Bronchial epithelial cell (primary cell): ENCODE measurements at regions not wholly inside any gene's neighbourhood (a gene's known extent, or its start where the extent isn't known, plus 50 kb on each side); places are given as distances from the start of the nearest gene placed in this dataset.
"Not testable (repeated sequence)": the region's sequence is repeated elsewhere in the genome, so short reads cannot be mapped to it uniquely, and the experiment has no call there.

Source experiments
- DNase-seq: peaks from one replicate; pipeline ENCODE4 v3.0.0-alpha.2; 2010; ENCODE audit warnings: low read depth
- FAIRE-seq: peaks from 2 replicates; lab custom pipeline; 2011; peaks lifted over from hg19 to GRCh38; lab: Jason Lieb, UNC
- H3K27me3 ChIP-seq: 2 replicates; pipeline ENCODE4 v1.5.1; 2011; ENCODE audit warnings: low read length; ENCODE audit not compliant: control insufficient read depth, insufficient read depth
- H3K36me3 ChIP-seq: 2 replicates; pipeline ENCODE4 v1.5.1; 2011; ENCODE audit warnings: low read length; ENCODE audit not compliant: control insufficient read depth, insufficient read depth
- H3K4me3 ChIP-seq: 2 replicates; pipeline ENCODE4 v1.5.1; 2011; ENCODE audit warnings: mild to moderate bottlenecking, low read depth, low read length, control low read depth
- TF ChIP-seq, protein P1 (sequence below): IDR thresholded peaks from 2 replicates; pipeline ENCODE4 v1.5.1; 2011; ENCODE audit warnings: mild to moderate bottlenecking, moderate library complexity, low read length, control low read depth, inconsistent platforms; ENCODE audit not compliant: insufficient read depth, severe bottlenecking

DNA sequence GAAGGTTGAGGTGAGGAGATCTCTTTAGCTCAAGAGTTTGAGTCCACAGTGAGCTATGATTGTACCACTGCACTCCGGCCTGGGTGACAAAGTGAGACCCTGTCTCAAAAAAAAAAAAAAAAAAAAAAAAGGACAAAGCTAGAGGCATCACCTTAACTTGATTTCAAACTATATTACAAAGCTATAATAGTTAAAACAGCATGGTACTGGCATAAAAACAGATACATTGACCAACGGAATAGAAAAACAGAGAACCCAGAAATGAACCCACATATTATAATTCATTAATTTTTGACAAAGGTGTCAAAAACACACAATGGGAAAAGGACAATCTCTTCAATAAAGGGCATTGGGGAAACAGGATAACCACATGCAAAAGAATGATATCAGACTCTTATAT is 50.8 kb upstream of the MBOAT1 start:
- TF ChIP-seq, protein P1, sequence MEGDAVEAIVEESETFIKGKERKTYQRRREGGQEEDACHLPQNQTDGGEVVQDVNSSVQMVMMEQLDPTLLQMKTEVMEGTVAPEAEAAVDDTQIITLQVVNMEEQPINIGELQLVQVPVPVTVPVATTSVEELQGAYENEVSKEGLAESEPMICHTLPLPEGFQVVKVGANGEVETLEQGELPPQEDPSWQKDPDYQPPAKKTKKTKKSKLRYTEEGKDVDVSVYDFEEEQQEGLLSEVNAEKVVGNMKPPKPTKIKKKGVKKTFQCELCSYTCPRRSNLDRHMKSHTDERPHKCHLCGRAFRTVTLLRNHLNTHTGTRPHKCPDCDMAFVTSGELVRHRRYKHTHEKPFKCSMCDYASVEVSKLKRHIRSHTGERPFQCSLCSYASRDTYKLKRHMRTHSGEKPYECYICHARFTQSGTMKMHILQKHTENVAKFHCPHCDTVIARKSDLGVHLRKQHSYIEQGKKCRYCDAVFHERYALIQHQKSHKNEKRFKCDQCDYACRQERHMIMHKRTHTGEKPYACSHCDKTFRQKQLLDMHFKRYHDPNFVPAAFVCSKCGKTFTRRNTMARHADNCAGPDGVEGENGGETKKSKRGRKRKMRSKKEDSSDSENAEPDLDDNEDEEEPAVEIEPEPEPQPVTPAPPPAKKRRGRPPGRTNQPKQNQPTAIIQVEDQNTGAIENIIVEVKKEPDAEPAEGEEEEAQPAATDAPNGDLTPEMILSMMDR, result no peak
- FAIRE-seq (no peak), DNase-seq (no peak)
- Histone ChIP-seq H3K27me3 (no peaks in the 10 kb centered on the region), H3K36me3 (no peaks in the 10 kb centered on the region), H3K4me3 (no peak overlapping the region)

DNA sequence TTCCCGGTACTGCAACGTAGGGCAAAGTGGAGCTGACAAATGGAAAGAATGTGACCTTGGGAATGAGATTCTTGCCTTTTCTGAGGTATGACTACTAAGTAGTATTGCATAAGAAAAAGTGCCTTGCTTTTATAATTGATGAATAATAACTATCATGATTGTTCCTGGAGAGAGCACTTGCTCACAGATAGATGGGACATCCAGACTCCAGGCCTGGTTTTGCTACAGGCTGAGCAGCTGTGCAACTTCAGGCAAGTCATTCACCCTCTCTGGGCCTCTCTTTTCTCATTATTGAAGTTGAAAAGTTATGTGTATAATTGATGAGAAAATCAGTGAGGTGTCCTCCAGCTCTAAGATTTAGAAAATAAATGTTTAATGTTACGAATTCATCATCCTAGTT is 53.6 kb upstream of the MBOAT1 start:
- no peak for FAIRE-seq
- Histone ChIP-seq H3K36me3 (no peaks in the 10 kb centered on the region), H3K27me3 (no peaks in the 10 kb centered on the region), H3K4me3 (no peak overlapping the region)
- peak; percentile 31 for DNase-seq
- TF ChIP-seq, protein P1, result no peak

DNA sequence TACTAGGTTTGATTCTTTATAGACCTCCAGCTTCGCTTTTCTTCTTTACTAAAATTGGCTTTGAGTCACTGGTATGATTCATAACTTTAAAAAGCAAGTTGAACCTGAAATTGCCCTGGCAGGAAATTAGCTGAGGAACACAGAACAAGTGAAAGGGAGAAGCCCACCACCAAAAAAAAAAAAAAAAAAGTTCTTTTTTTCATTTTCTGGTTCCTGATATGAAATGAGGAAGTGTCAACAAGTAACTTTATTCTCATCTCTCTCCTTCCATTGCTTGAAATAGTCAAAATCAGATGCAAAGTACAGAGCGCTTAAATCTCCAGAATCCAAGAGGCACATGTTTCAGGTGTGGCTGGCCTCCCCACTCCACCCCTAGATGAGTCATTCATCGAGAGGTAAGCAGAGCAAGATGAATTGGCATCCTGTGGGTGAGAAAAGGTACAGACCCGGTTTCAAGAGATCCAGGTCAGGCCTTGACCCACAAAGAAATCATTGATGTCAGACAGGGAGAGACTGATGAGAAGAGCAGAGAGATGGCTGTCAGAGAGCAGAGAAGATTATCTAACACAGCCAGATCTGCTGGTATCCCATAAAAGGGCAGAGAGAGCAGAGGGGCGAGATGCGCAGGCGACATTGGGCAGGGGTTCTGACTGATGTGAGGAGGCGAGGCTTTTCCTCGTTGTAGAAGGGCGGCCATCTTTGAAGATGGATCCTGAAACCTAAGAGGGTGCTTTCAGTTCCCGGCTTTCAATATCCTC is 54.8 kb upstream of the MBOAT1 start:
- TF ChIP-seq, protein P1, result no peak
- no peak overlapping the region for H3K4me3 ChIP-seq
- no peak for FAIRE-seq
- H3K36me3 ChIP-seq, result no peaks in the 10 kb centered on the region
- no peaks in the 10 kb centered on the region for H3K27me3 ChIP-seq
- DNase-seq, result peak; percentile 77

DNA sequence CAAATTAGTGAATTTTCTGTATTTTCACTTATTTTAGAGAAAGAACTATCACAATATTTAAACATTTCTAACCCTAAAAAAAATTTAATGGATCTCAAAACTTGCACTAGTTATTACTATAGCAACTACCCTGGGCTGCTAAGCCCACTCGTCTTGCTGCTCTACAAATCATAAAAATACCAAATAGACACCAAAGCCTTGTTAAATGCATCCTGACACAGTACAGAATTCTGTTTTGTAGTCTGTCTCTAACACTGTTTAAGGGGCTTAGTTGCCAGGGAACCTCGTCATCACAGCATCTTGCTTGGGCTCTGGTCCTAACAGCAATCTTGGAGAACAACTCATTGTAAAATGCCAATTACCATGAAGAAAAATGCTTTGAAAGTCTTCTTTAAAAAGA is 56.9 kb upstream of the MBOAT1 start:
- TF ChIP-seq, protein P1, result no peak
- no peak for DNase-seq

DNA sequence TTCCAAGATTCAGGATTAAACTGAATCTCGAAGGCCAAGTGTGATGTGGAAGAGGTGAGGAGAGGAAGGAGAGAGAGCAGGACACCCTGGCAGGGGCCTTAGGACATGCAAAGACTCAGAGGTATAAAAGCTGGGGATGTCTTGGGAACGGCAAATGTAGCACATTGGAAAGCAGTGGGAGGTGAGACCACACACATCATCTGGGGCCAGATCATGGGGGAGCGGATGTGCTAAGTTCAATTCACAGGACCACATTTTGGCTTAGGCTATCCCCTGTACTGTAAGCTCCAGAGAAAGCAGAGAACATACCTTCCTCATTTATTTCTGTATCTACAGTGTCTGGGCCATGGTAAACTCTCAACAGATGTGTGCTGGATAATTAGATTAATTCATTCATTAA is 59.5 kb upstream of the MBOAT1 start:
- TF ChIP-seq, protein P1, result no peak
- DNase-seq, result no peak
- Histone ChIP-seq H3K4me3 (no peak overlapping the region), H3K27me3 (no peaks in the 10 kb centered on the region), H3K36me3 (no peaks in the 10 kb centered on the region)
- peak; percentile 32 for FAIRE-seq

More for the DNA sequence above, 56.9 kb upstream of the MBOAT1 start:
- no peak overlapping the region for H3K4me3 ChIP-seq
- no peaks in the 10 kb centered on the region for H3K36me3 ChIP-seq
- FAIRE-seq, result no peak
- no peaks in the 10 kb centered on the region for H3K27me3 ChIP-seq

DNA sequence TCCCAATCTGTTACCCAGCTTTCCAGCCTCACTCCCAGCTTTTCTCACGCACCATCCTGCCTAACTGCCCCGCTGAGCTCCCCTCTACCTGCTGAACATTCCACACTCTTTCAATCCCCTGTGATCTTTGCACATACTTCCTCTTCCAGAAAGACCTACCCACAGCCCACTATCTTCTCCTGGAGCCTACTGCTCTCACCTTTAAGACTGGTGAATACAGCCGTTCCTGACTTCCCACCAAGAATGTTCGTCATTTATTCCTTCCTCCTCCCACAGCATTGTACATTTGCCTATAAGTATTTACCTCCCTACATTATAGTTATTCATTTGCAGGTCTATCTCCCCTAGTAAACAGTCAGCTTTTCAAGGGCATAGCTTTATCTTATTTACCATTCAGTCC is 61.9 kb upstream of the MBOAT1 start:
- Histone ChIP-seq H3K4me3 (no peak overlapping the region), H3K36me3 (no peaks in the 10 kb centered on the region), H3K27me3 (no peaks in the 10 kb centered on the region)
- FAIRE-seq, result no peak
- TF ChIP-seq, protein P1, result no peak
- DNase-seq, result no peak

DNA sequence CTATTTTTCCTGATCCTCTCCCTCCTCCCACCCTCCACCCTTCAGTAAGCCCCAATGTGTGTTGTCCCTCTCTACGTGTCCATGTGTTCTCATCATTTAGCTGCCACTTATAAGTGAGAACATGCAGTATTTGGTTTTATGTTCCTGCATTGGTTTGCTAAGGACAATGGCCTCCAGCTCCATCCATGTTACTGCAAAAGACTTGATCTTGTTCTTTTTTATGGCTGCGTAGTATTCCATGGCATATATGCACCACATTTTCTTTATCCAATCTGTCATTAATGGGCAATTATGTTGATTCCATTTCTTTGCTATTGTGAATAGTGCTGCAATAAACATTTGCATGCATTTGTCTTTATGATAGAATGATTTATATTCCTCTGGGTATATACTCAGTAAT is 63.6 kb upstream of the MBOAT1 start:
- DNase-seq, FAIRE-seq, H3K36me3 ChIP-seq, H3K27me3 ChIP-seq, H3K4me3 ChIP-seq: not testable (repeated sequence)

DNA sequence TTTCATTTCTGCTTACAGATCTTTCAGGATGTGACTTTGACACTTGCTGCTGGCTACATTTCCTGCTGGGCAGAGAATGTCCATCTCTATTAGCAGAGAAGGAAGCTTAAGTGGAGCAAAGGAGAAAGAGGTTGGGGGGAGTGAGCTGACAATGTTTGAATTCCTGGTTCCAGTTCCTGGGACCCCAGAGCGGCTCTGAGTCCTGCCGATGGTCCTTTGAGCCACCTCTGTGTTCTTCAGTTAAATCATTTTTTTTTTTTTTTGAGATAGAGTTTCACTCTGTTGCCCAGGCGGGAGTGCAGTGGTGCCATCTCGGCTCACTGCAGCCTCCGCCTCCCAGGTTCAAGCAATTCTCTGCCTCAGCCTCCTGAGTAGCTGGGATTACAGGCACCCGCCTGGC is 65.5 kb upstream of the MBOAT1 start:
- H3K36me3 ChIP-seq, DNase-seq, H3K4me3 ChIP-seq, FAIRE-seq, H3K27me3 ChIP-seq: not testable (repeated sequence)
